OCI-LY3 (cell line): ENCODE measurements at regions not wholly inside any gene's neighbourhood (a gene's known extent, or its start where the extent isn't known, plus 50 kb on each side); places are given as distances from the start of the nearest gene placed in this dataset.

Experiments
- H2AFZ ChIP-seq: fragments of 200-600, 300-600 bp; shearing (Covaris generic); 2 replicates; pipeline ENCODE4 v1.6.0; 2014; ENCODE audit warnings: antibody characterized with exemption, low read depth, low read length
- H3K27ac ChIP-seq: fragments of 200-600, 300-600 bp; sonication (generic); 2 replicates; pipeline ENCODE4 v1.5.1; 2014; ENCODE audit warnings: mild to moderate bottlenecking, low read length, moderate library complexity, mixed read lengths
- H3K27me3 ChIP-seq: fragments of 200-600, 300-600 bp; sonication (generic); 2 replicates; pipeline ENCODE4 v1.6.1; 2014; ENCODE audit warnings: low read depth, low read length, mixed read lengths
- H3K36me3 ChIP-seq: fragments of 200-600, 300-600 bp; sonication (generic); replicated peaks from 2 replicates; pipeline ENCODE3; 2014; ENCODE audit warnings: low read depth, low read length, mixed read lengths
- H3K4me1 ChIP-seq: fragments of 300-600, 200-600 bp; sonication (generic); 2 replicates; pipeline ENCODE4 v1.6.1; 2014; ENCODE audit warnings: low read length, mixed read lengths
- H3K4me2 ChIP-seq: fragments of 200-600, 300-600 bp; sonication (generic); 2 replicates; pipeline ENCODE4 v1.6.1; 2014; ENCODE audit warnings: low read length, mixed read lengths
- H3K4me3 ChIP-seq: fragments of 300-600, 200-600 bp; sonication (generic); 2 replicates; pipeline ENCODE4 v1.5.1; 2014; ENCODE audit warnings: antibody characterized with exemption, mild to moderate bottlenecking, low read length, moderate library complexity
- H3K79me2 ChIP-seq: fragments of 300-600, 200-600 bp; shearing (Covaris generic); 2 replicates; pipeline ENCODE4 v1.6.1; 2014; ENCODE audit warnings: mild to moderate bottlenecking, low read length, mixed read lengths
- H3K9ac ChIP-seq: fragments of 300-600, 200-600 bp; shearing (Covaris generic); 2 replicates; pipeline ENCODE4 v1.6.0; 2014; ENCODE audit warnings: mild to moderate bottlenecking, low read length, moderate library complexity
- H3K9me3 ChIP-seq: fragments of 200-600, 300-600 bp; shearing (Covaris generic); 2 replicates; pipeline ENCODE4 v1.6.1; 2014; ENCODE audit warnings: low read length, mixed read lengths; ENCODE audit not compliant: insufficient read depth
- H4K20me1 ChIP-seq: fragments of 200-600, 300-600 bp; sonication (generic); 2 replicates; pipeline ENCODE4 v1.6.1; 2016; ENCODE audit warnings: low read length, mixed read lengths; ENCODE audit not compliant: insufficient read depth
- EZH2phosphoT487 ChIP-seq: fragments of 200-600 bp; shearing (Covaris generic); IDR thresholded peaks from 2 replicates; pipeline ENCODE4 v1.6.1; 2018; ENCODE audit warnings: antibody characterized with exemption, mixed run types, low read depth
- TF ChIP-seq, protein P1 (sequence below): fragments of 200-600, 300-600 bp; sonication (generic); IDR thresholded peaks from 2 replicates; pipeline ENCODE4 v1.5.1; 2014; ENCODE audit warnings: antibody characterized with exemption, low read length, low read depth

DNA sequence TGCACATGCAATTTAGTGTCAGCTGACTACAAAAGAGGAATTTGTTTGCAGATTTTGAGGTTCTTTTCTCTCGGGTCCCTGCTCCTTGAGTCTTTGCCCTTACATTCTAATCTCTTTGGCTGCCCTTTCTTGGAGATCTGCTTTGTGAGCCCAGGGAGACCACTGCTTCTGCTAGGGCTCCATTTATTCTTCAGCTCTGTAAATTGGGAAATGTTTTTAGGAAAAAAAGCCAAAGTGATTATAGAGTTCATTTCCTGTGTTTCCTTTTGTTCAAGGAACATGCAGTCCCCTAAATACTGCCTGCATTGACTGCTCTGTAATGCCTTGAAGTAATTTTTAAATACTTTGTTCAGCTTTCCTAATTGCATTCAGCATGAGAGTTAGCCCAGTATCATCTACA is 197.4 kb downstream of the CSNK1G3 start:
- Histone ChIP-seq H3K9ac (no peak overlapping the region), H2AFZ (no peak overlapping the region), H4K20me1 (no peaks in the 10 kb centered on the region), H3K79me2 (no peaks in the 10 kb centered on the region), H3K4me1 (no peaks in the 10 kb centered on the region), H3K27me3 (no peaks in the 10 kb centered on the region), H3K27ac (no peak overlapping the region), H3K9me3 (no peaks in the 10 kb centered on the region), H3K4me2 (no peak overlapping the region), H3K4me3 (no peak overlapping the region), H3K36me3 (no peaks in the 10 kb centered on the region)
- TF ChIP-seq, protein P1, sequence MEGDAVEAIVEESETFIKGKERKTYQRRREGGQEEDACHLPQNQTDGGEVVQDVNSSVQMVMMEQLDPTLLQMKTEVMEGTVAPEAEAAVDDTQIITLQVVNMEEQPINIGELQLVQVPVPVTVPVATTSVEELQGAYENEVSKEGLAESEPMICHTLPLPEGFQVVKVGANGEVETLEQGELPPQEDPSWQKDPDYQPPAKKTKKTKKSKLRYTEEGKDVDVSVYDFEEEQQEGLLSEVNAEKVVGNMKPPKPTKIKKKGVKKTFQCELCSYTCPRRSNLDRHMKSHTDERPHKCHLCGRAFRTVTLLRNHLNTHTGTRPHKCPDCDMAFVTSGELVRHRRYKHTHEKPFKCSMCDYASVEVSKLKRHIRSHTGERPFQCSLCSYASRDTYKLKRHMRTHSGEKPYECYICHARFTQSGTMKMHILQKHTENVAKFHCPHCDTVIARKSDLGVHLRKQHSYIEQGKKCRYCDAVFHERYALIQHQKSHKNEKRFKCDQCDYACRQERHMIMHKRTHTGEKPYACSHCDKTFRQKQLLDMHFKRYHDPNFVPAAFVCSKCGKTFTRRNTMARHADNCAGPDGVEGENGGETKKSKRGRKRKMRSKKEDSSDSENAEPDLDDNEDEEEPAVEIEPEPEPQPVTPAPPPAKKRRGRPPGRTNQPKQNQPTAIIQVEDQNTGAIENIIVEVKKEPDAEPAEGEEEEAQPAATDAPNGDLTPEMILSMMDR = no peak
- no peak for TF ChIP-seq EZH2phosphoT487

DNA sequence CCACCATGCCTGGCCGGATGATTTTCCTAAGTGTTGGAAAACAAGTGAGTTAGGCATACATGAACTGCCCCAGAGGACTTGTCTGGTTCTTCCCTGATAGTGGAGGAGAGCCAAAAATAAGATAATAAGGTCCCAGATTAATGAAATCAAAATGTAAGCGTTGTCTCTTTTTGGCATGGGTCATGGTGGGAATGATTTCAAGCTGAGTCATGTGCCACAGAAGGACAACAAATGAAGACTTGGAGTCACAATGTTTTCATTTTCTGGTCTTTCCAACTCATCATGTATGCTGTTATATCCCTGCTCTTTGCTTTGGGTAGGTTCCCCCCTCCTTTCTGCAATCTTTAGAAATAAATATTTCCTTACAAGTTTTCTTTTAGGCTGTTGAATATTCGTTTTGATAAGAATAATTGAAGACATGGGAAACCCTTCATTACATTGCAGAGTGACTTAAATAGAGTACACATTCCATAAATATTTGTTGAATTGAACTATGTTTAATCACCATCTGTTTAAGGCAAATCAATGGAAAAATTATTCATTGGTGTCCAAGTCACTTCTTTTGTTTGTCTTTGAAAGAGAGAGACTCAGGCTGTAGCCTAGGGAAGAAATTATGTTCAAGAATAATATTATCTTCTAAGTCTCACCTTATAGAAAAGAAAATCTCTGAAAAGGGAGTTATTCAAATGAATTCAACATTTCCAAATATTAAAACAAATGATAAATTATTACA is 196.3 kb downstream of the CSNK1G3 start:
- Histone ChIP-seq H3K4me1 (no peaks in the 10 kb centered on the region), H3K4me2 (no peak overlapping the region), H3K27ac (no peak overlapping the region), H3K4me3 (no peak overlapping the region), H3K36me3 (no peaks in the 10 kb centered on the region), H2AFZ (no peak overlapping the region), H4K20me1 (no peaks in the 10 kb centered on the region), H3K9ac (no peak overlapping the region), H3K9me3 (no peaks in the 10 kb centered on the region), H3K79me2 (no peaks in the 10 kb centered on the region), H3K27me3 (no peaks in the 10 kb centered on the region)
- TF ChIP-seq, protein P1 = no peak
- TF ChIP-seq EZH2phosphoT487 = no peak

DNA sequence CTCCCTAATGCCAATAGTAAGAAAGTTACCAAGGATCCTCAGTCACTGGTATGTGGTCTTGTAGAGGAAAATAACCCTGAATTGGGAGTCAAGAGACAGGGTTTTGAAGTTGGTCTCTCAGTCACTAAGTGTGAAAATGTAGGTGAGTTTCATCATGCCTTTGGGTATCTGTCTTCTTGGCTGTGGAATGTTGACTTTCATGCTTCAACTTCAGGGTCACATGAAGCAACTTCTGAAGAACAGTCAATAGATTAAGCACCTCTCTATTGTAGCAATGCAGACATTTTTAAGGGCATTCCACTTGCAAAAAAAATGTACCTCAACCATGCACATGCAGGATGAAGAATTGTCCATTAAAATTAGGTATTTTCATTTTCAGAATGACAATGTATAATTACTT is 194.6 kb downstream of the CSNK1G3 start:
- H2AFZ ChIP-seq = no peak overlapping the region
- H3K4me3 ChIP-seq = no peak overlapping the region
- H3K9ac ChIP-seq = no peak overlapping the region

DNA sequence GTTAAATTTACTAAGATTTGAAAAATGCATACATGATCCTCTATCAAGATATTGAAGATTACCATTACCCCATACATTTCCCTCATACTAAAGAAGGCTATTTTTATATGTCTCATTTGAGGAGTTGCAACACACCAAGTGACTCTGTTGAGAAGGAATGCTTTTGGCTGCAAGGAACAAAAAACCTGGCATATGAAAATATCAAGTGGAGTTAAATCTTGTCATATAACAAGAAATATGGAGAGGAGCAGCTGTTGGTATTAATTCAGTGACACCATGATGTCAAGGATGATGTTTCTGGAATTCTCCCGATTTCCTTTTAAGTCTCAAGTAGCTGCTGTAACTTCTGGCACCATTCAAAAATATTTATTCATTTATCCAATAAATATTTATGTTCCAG is 193.8 kb downstream of the CSNK1G3 start:
- Histone ChIP-seq H3K4me2 (no peak overlapping the region), H3K4me1 (no peaks in the 10 kb centered on the region), H3K9me3 (no peaks in the 10 kb centered on the region), H4K20me1 (no peaks in the 10 kb centered on the region), H3K27ac (no peak overlapping the region), H3K4me3 (no peak overlapping the region), H3K36me3 (no peaks in the 10 kb centered on the region), H3K27me3 (no peaks in the 10 kb centered on the region), H3K9ac (no peak overlapping the region), H2AFZ (no peak overlapping the region), H3K79me2 (no peaks in the 10 kb centered on the region)
- TF ChIP-seq, protein P1 = no peak

More for the DNA sequence above, 194.6 kb downstream of the CSNK1G3 start:
- TF ChIP-seq, protein P1 = no peak
- TF ChIP-seq EZH2phosphoT487 = no peak
- H3K36me3 ChIP-seq = no peaks in the 10 kb centered on the region
- H3K27me3 ChIP-seq = no peaks in the 10 kb centered on the region
- H3K79me2 ChIP-seq = no peaks in the 10 kb centered on the region
- H3K9me3 ChIP-seq = no peaks in the 10 kb centered on the region
- H3K27ac ChIP-seq = no peak overlapping the region
- H4K20me1 ChIP-seq = no peaks in the 10 kb centered on the region
- H3K4me2 ChIP-seq = no peak overlapping the region
- H3K4me1 ChIP-seq = no peaks in the 10 kb centered on the region
